ENCODE measurements at regions not wholly inside any gene's neighbourhood (a gene's known extent, or its start where the extent isn't known, plus 50 kb on each side); places are given as distances from the start of the nearest gene placed in this dataset.

DNA sequence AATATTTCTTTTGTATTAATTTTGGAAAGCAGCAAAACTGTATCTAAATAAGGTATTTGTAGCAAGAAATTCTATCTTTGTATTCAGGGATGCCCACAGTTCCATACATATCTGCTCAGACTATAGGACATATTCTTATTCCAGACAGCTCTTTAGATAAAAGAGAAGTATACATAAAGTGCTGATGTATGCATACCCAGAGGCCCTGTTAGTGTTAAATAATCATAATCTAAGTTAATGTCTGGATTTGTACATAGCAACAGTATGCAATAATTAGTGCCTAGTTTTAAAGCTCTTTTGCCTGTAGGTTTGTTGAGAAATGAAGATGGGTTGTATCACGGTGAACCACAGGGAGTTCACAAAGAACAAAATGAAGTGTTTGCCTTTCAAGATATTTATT is 428.0 kb upstream of the RGPD4 start:
- no peaks in the 10 kb centered on the region for H3K9me3 ChIP-seq
- H3K4me3 ChIP-seq: no peak overlapping the region
- DNase-seq (no peak), ATAC-seq (no peak)
- in situ Hi-C loops (cut with MboI; ENCODE audit: low sequenced_read_pairs in 4 of 4): no loop called here
- H3K4me1 ChIP-seq: no peaks in the 10 kb centered on the region
- TF ChIP-seq, protein P1, sequence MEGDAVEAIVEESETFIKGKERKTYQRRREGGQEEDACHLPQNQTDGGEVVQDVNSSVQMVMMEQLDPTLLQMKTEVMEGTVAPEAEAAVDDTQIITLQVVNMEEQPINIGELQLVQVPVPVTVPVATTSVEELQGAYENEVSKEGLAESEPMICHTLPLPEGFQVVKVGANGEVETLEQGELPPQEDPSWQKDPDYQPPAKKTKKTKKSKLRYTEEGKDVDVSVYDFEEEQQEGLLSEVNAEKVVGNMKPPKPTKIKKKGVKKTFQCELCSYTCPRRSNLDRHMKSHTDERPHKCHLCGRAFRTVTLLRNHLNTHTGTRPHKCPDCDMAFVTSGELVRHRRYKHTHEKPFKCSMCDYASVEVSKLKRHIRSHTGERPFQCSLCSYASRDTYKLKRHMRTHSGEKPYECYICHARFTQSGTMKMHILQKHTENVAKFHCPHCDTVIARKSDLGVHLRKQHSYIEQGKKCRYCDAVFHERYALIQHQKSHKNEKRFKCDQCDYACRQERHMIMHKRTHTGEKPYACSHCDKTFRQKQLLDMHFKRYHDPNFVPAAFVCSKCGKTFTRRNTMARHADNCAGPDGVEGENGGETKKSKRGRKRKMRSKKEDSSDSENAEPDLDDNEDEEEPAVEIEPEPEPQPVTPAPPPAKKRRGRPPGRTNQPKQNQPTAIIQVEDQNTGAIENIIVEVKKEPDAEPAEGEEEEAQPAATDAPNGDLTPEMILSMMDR (IDR thresholded peaks at IDR 0.05 in 4 of 5, conservative IDR thresholded peaks at IDR 0.05 in 1 of 5): no peak
- TF ChIP-seq POLR2A (IDR thresholded peaks at IDR 0.05): no peak
- no peaks in the 10 kb centered on the region for H3K27me3 ChIP-seq
- intact Hi-C loops (cut with DNase I; ENCODE audit: low total_unique reads): no loop called here
- H3K27ac ChIP-seq: no peak overlapping the region
- H3K36me3 ChIP-seq: no peaks in the 10 kb centered on the region

DNA sequence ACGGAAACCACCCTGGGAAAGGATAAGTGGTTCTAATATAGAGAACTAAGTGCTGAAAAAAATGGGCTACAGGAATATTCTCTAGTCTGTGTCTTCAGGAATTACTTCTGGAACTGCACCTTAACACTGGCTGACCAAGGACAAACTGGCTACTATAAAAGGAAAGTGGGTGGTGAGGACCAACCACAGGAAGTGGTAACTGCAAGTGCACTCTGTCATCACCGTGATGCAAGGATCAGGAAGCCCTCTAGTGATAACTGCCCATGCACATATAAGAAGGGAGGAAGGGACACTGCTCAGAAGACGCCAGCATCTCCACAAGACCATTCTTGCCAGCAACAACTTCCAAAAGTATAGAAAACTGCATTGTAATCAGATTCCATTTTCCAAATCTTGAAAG is 424.4 kb upstream of the RGPD4 start:
- Histone ChIP-seq H3K36me3 (no peaks in the 10 kb centered on the region), H3K4me1 (no peaks in the 10 kb centered on the region), H3K4me3 (no peak overlapping the region), H3K9me3 (no peaks in the 10 kb centered on the region), H3K27ac (no peak overlapping the region), H3K27me3 (no peaks in the 10 kb centered on the region)
- TF ChIP-seq, protein P1 (IDR thresholded peaks at IDR 0.05 in 4 of 5, conservative IDR thresholded peaks at IDR 0.05 in 1 of 5): no peak
- TF ChIP-seq POLR2A (IDR thresholded peaks at IDR 0.05): no peak
- in situ Hi-C loops (cut with MboI; ENCODE audit: low sequenced_read_pairs in 4 of 4): no loop called here
- intact Hi-C loops (cut with DNase I; ENCODE audit: low total_unique reads): no loop called here
- DNase-seq (no peak), ATAC-seq (no peak)

GRCh38 chr2:107405261-107405660 is 421.4 kb upstream of the RGPD4 start:
- no peak for ATAC-seq

GRCh38 chr2:107407017-107407416 is 419.7 kb upstream of the RGPD4 start:
- in situ Hi-C loops (cut with MboI; ENCODE audit: low sequenced_read_pairs in 4 of 4): no loop called here
- no peak for ATAC-seq
- no peaks in the 10 kb centered on the region for H3K27me3 ChIP-seq

More at GRCh38 chr2:107405261-107405660, 421.4 kb upstream of the RGPD4 start:
- no peaks in the 10 kb centered on the region for H3K9me3 ChIP-seq
- no peaks in the 10 kb centered on the region for H3K36me3 ChIP-seq
- no peak overlapping the region for H3K4me3 ChIP-seq
- no peak for DNase-seq
- intact Hi-C loops (cut with DNase I; ENCODE audit: low total_unique reads) (no loop called here), in situ Hi-C loops (cut with MboI; ENCODE audit: low sequenced_read_pairs in 4 of 4) (no loop called here)
- H3K4me1 ChIP-seq: no peaks in the 10 kb centered on the region
- TF ChIP-seq POLR2A (IDR thresholded peaks at IDR 0.05): no peak
- TF ChIP-seq, protein P1 (IDR thresholded peaks at IDR 0.05 in 4 of 5, conservative IDR thresholded peaks at IDR 0.05 in 1 of 5): no peak
- H3K27ac ChIP-seq: no peak overlapping the region
- H3K27me3 ChIP-seq: no peaks in the 10 kb centered on the region

DNA sequence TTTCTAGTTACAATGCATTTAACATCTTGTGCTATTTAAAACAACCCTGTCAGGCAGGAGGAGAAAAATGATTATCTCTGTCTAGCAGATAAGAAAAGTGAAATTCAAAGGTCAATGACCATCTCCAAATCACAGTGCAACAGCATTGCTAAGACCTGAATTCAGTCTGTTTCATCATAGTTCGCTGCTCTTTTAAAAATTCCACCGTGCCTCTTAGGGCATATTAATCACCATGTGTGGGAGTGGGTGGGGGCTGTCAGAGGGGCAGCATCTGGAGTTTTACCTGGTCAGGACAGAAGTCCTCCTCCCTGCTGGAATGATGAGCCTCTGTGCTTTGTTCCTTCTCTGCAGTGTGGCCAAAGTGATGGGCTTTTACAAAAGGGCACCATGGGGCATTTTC is 418.7 kb upstream of the RGPD4 start:
- H3K4me3 ChIP-seq: no peak overlapping the region
- no peaks in the 10 kb centered on the region for H3K36me3 ChIP-seq
- no peaks in the 10 kb centered on the region for H3K27me3 ChIP-seq
- H3K27ac ChIP-seq: no peak overlapping the region
- in situ Hi-C loops (cut with MboI; ENCODE audit: low sequenced_read_pairs in 4 of 4): no loop called here
- TF ChIP-seq, protein P1 (IDR thresholded peaks at IDR 0.05 in 4 of 5, conservative IDR thresholded peaks at IDR 0.05 in 1 of 5): no peak
- TF ChIP-seq POLR2A (IDR thresholded peaks at IDR 0.05): no peak
- H3K4me1 ChIP-seq: no peaks in the 10 kb centered on the region
- ATAC-seq: no peak
- intact Hi-C loops (cut with DNase I; ENCODE audit: low total_unique reads): no loop called here
- no peak for DNase-seq
- no peaks in the 10 kb centered on the region for H3K9me3 ChIP-seq

More at GRCh38 chr2:107407017-107407416, 419.7 kb upstream of the RGPD4 start:
- TF ChIP-seq POLR2A (IDR thresholded peaks at IDR 0.05): no peak
- TF ChIP-seq, protein P1 (IDR thresholded peaks at IDR 0.05 in 4 of 5, conservative IDR thresholded peaks at IDR 0.05 in 1 of 5): no peak
- H3K9me3 ChIP-seq: no peaks in the 10 kb centered on the region
- H3K27ac ChIP-seq: no peak overlapping the region
- intact Hi-C loops (cut with DNase I; ENCODE audit: low total_unique reads): no loop called here
- H3K4me1 ChIP-seq: no peaks in the 10 kb centered on the region
- H3K36me3 ChIP-seq: no peaks in the 10 kb centered on the region
- H3K4me3 ChIP-seq: no peak overlapping the region
- no peak for DNase-seq

All from gastrocnemius medialis (tissue), 4 donors.